ENCODE measurements at regions not wholly inside any gene's neighbourhood (a gene's known extent, or its start where the extent isn't known, plus 50 kb on each side); places are given as distances from the start of the nearest gene placed in this dataset.

DNA sequence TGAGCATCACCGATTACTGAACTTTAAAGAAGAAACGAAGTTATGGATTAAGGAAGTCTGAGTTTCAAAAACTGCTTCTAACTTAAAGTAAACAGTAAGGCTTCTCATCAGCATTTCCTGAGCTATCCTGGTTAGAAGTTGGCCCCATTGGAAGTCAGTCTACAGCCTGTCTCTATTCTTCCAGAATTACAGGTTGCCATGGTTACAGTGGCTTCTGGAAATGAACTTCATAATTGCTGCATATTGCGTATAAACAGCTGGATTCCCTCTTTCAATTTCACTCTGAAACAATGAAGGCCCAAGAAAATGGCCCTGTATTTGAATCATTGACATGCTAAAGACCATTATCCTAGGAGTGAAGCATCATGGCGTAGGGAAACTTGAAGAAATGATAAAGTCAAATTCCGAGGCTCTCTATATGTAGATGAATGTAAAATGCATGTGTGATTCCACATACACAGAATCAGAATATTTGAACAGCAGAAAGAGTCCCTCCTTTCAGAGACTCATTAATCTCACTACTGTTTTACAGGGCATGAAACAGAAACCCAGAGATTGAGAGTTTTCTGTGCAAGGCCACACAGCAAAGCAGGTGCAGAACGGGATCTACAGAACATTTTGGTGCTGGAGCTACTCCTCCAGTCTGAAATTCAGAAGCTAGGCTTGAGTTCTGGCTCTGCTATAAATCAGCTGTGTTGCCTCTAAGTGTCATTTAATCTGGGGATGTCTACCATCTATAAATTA is 856.4 kb upstream of the CELF4 start:
- DNase-seq (ENCODE audit: low spot score): no peak
- ChIA-PET CTCF (no interaction called here), POLR2A (ENCODE audit: low non-redundant PET) (no interaction called here)
- H3K27ac ChIP-seq: no peak overlapping the region
- TF ChIP-seq, protein P1, sequence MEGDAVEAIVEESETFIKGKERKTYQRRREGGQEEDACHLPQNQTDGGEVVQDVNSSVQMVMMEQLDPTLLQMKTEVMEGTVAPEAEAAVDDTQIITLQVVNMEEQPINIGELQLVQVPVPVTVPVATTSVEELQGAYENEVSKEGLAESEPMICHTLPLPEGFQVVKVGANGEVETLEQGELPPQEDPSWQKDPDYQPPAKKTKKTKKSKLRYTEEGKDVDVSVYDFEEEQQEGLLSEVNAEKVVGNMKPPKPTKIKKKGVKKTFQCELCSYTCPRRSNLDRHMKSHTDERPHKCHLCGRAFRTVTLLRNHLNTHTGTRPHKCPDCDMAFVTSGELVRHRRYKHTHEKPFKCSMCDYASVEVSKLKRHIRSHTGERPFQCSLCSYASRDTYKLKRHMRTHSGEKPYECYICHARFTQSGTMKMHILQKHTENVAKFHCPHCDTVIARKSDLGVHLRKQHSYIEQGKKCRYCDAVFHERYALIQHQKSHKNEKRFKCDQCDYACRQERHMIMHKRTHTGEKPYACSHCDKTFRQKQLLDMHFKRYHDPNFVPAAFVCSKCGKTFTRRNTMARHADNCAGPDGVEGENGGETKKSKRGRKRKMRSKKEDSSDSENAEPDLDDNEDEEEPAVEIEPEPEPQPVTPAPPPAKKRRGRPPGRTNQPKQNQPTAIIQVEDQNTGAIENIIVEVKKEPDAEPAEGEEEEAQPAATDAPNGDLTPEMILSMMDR (conservative IDR thresholded peaks at IDR 0.05; ENCODE audit: low read depth): no peak

DNA sequence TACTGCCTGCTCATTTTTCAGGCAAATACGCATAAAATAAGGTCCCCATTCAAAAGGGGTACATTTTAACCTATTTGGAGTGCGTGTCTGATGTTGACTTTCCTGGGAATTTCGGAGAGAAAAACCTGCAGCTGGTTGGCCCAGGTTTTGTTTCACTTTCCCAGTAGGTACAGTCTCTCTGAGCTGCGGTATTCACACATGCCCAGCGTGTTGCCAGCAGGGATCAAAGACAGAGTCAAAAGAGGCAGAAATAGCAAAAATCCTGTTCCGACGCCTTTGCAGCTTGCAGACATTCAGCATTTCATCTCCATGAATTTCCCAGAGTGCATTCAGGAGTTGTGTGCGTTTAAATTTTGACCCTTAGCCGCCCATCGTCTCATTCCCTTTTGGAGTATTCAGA is 855.4 kb upstream of the CELF4 start:
- no peak for DNase-seq (ENCODE audit: low spot score)
- POLR2A ChIA-PET (ENCODE audit: low non-redundant PET): no interaction called here
- TF ChIP-seq, protein P1 (conservative IDR thresholded peaks at IDR 0.05; ENCODE audit: low read depth): no peak
- CTCF ChIA-PET: no interaction called here
- H3K27ac ChIP-seq: no peak overlapping the region

DNA sequence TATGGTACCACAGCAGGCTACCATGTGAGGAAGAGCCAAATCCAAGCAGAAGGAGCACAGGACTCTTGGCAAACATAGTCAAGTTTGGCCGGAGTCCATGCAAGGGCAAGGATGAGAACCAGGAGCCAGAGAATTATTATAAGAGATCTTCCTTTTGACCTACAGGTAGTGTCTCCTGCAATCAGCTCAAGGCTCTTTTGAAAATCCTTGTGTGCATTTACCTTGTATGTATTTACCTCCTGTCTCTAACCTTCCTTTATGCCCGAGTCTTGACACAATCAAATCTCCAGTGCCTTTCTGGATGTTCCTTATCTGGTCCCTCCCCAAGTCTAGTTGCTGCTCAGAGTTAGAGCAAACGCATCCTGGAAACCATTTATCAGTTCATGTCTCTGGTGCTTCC is 855.0 kb upstream of the CELF4 start:
- no peak for DNase-seq (ENCODE audit: low spot score)
- TF ChIP-seq, protein P1 (conservative IDR thresholded peaks at IDR 0.05; ENCODE audit: low read depth): no peak
- POLR2A ChIA-PET (ENCODE audit: low non-redundant PET): no interaction called here
- H3K27ac ChIP-seq: no peak overlapping the region
- CTCF ChIA-PET: no interaction called here

DNA sequence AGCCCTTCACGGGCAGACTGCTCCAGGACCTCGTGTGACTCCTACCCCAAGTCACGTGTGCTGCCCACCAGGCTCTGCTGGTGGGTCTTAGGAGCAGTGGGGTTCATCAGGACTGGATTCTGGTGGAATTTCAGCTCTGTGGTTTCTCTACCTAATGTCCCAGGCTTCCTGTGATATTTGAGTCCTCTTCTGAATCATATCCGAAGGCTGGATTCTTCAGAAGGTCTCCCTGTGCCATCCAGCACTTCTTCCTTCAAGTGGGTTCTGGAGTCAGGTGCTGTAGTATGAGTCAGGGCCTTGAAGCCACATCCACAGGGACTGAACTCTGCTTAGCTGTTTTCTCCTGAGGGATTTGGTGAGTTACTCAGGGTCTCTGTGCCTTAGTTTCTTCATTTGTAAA is 850.2 kb upstream of the CELF4 start:
- POLR2A ChIA-PET (ENCODE audit: low non-redundant PET): no interaction called here
- DNase-seq (ENCODE audit: low spot score): no peak
- CTCF ChIA-PET: no interaction called here
- TF ChIP-seq, protein P1 (conservative IDR thresholded peaks at IDR 0.05; ENCODE audit: low read depth): no peak
- no peak overlapping the region for H3K27ac ChIP-seq

DNA sequence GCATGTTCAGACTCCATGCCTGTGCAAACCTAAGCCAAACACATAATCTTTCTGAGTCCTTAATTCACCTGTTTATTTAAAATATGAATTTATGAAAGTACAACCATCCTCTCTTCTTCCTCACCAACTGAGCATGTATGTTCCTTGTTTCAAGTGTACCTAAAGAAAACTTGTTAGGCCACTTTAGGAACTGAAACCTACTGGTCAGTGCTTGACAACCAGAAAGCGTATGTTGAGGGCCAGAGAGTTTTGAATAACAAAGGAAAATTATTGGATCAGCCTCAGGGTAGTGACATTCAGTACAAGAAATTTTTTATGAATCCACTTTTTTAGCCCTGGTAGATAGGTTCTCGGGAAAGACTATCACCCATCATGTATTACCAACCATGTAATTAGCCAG is 847.6 kb upstream of the CELF4 start:
- no peak overlapping the region for H3K27ac ChIP-seq
- ChIA-PET POLR2A (ENCODE audit: low non-redundant PET) (no interaction called here), CTCF (no interaction called here)
- DNase-seq (ENCODE audit: low spot score): no peak
- TF ChIP-seq, protein P1 (conservative IDR thresholded peaks at IDR 0.05; ENCODE audit: low read depth): no peak

DNA sequence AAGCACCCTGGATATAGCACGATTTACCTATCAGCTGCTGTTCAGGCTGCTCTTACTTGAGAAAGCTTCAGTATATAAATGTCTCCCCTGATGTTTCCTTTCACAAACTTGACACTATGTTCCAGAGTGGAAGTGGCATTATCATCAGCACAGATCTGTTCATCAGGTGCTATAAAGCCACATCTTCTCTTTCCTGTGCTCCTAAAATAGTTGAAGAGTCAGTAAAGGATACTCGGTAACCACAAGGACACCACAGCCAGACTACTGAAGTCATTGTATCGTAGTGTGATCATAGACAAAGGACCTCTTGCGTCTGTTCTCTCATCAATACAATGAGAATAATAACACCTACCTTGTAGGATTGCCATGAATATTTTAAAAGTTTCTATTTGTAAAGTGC is 841.0 kb upstream of the CELF4 start:
- ChIA-PET CTCF (no interaction called here), POLR2A (ENCODE audit: low non-redundant PET) (no interaction called here)
- no peak for DNase-seq (ENCODE audit: low spot score)
- TF ChIP-seq, protein P1 (conservative IDR thresholded peaks at IDR 0.05; ENCODE audit: low read depth): no peak
- no peak overlapping the region for H3K27ac ChIP-seq

Measured in RWPE1 (cell line).